ENCODE measurements at regions not wholly inside any gene's neighbourhood (a gene's known extent, or its start where the extent isn't known, plus 50 kb on each side); places are given as distances from the start of the nearest gene placed in this dataset.

- Mint-ChIP-seq H3K4me1 (no peaks in the 10 kb centered on the region), H3K9me3 (no peaks in the 10 kb centered on the region), H3K27ac (no peak overlapping the region), H3K4me3 (no peak overlapping the region), H3K36me3 (no peaks in the 10 kb centered on the region), H3K27me3 (no peaks in the 10 kb centered on the region)
- ChIA-PET CTCF (no interaction called here), POLR2A (no interaction called here)
- H3K27me3 ChIP-seq (replicated peaks in 1 of 2; ENCODE audit: control insufficient read depth in 2 of 2, extremely low read depth in 1 of 2, insufficient read depth in 2 of 2, low read length in 1 of 2): no peaks in the 10 kb centered on the region
- DNase-seq (no peak), ATAC-seq (replicated peaks in 1 of 4) (no peak)
- no peaks in the 10 kb centered on the region for H3K36me3 ChIP-seq (ENCODE audit: control insufficient read depth in 2 of 2, extremely low read depth in 1 of 2, insufficient read depth in 1 of 2, low read length in 1 of 2)
- H3K9me3 ChIP-seq: no peaks in the 10 kb centered on the region
- no peak overlapping the region for H3K4me3 ChIP-seq (ENCODE audit: control insufficient read depth in 1 of 2, extremely low read depth in 1 of 2, low read length in 1 of 2)
- H3K4me1 ChIP-seq (ENCODE audit: control insufficient read depth in 1 of 2, extremely low read depth in 1 of 2, insufficient read depth in 2 of 2, low read length in 2 of 2): no peaks in the 10 kb centered on the region
- no peak overlapping the region for H3K27ac ChIP-seq (ENCODE audit: low read length)
- no CpG with 5 or more reads among the region's 2 CpGs for whole genome bisulfite sequencing (ENCODE audit: insufficient coverage)
Measured at GRCh38 chr7:18440934-18441333, 54.6 kb upstream of the HDAC9 start.

GRCh38 chr7:18444826-18445225 lies 50.7 kb upstream of the HDAC9 start:
- H3K36me3 ChIP-seq (ENCODE audit: control insufficient read depth in 2 of 2, extremely low read depth in 1 of 2, insufficient read depth in 1 of 2, low read length in 1 of 2): no peaks in the 10 kb centered on the region
- H3K9me3 ChIP-seq: no peaks in the 10 kb centered on the region
- Mint-ChIP-seq H3K4me1 (no peaks in the 10 kb centered on the region), H3K36me3 (no peaks in the 10 kb centered on the region), H3K27me3 (no peaks in the 10 kb centered on the region), H3K27ac (no peak overlapping the region), H3K4me3 (no peak overlapping the region), H3K9me3 (no peaks in the 10 kb centered on the region)
- H3K27me3 ChIP-seq (replicated peaks in 1 of 2; ENCODE audit: control insufficient read depth in 2 of 2, extremely low read depth in 1 of 2, insufficient read depth in 2 of 2, low read length in 1 of 2): no peaks in the 10 kb centered on the region
- WGBS (ENCODE audit: insufficient coverage): no CpG with 5 or more reads among the region's 1 CpG
- no peak overlapping the region for H3K27ac ChIP-seq (ENCODE audit: low read length)
- no peak for DNase-seq
- H3K4me1 ChIP-seq (ENCODE audit: control insufficient read depth in 1 of 2, extremely low read depth in 1 of 2, insufficient read depth in 2 of 2, low read length in 2 of 2): no peaks in the 10 kb centered on the region
- H3K4me3 ChIP-seq (ENCODE audit: control insufficient read depth in 1 of 2, extremely low read depth in 1 of 2, low read length in 1 of 2): no peak overlapping the region
- no peak for ATAC-seq (replicated peaks in 1 of 4)
- POLR2A ChIA-PET: interaction anchor here in 1 of 2 donors (0.7 kb wide), 1 partner anchor 532 kb away, joined by 3 read pairs; no protein-coding TSS in a partner anchor
- CTCF ChIA-PET: no interaction called here

GRCh38 chr7:18445483-18445882 lies 50.1 kb upstream of the HDAC9 start:
- ATAC-seq (replicated peaks in 1 of 4): no peak
- ChIA-PET POLR2A (no interaction called here), CTCF (no interaction called here)
- Mint-ChIP-seq H3K27me3 (no peaks in the 10 kb centered on the region), H3K4me3 (no peak overlapping the region), H3K36me3 (no peaks in the 10 kb centered on the region), H3K27ac (no peak overlapping the region), H3K4me1 (no peaks in the 10 kb centered on the region), H3K9me3 (no peaks in the 10 kb centered on the region)
- Histone ChIP-seq H3K27me3 (replicated peaks in 1 of 2; ENCODE audit: control insufficient read depth in 2 of 2, extremely low read depth in 1 of 2, insufficient read depth in 2 of 2, low read length in 1 of 2) (no peaks in the 10 kb centered on the region), H3K27ac (ENCODE audit: low read length) (no peak overlapping the region), H3K4me3 (ENCODE audit: control insufficient read depth in 1 of 2, extremely low read depth in 1 of 2, low read length in 1 of 2) (no peak overlapping the region), H3K9me3 (no peaks in the 10 kb centered on the region), H3K4me1 (ENCODE audit: control insufficient read depth in 1 of 2, extremely low read depth in 1 of 2, insufficient read depth in 2 of 2, low read length in 2 of 2) (no peaks in the 10 kb centered on the region), H3K36me3 (ENCODE audit: control insufficient read depth in 2 of 2, extremely low read depth in 1 of 2, insufficient read depth in 1 of 2, low read length in 1 of 2) (no peaks in the 10 kb centered on the region)
- DNase-seq: no peak
- WGBS (ENCODE audit: insufficient coverage): no CpG with 5 or more reads among the region's 3 CpGs
